ENCODE measurements at regions not wholly inside any gene's neighbourhood (a gene's known extent, or its start where the extent isn't known, plus 50 kb on each side); places are given as distances from the start of the nearest gene placed in this dataset.

GRCh38 chr10:31606841-31607240 lies 287.8 kb downstream of the ZEB1 start:
- DNase-seq (ENCODE audit: low read depth in 2 of 2): no peak

- no peak for DNase-seq (ENCODE audit: low read depth in 2 of 2)
Measured at GRCh38 chr10:31605861-31606525, 287.0 kb downstream of the ZEB1 start.

- DNase-seq (ENCODE audit: low read depth in 2 of 2): no peak
Measured at GRCh38 chr10:31605426-31605825, 286.4 kb downstream of the ZEB1 start.

GRCh38 chr10:31604646-31605170 lies 285.7 kb downstream of the ZEB1 start:
- no peak for DNase-seq (ENCODE audit: low read depth in 2 of 2)

- no peak for DNase-seq (ENCODE audit: low read depth in 2 of 2)
Measured at GRCh38 chr10:31604096-31604495, 285.1 kb downstream of the ZEB1 start.

GRCh38 chr10:31603235-31604087 lies 284.4 kb downstream of the ZEB1 start:
- DNase-seq (ENCODE audit: low read depth in 2 of 2): peak; percentile 25 to 59

- DNase-seq (ENCODE audit: low read depth in 2 of 2): no peak
Measured at GRCh38 chr10:31602541-31603234, 283.7 kb downstream of the ZEB1 start.

- DNase-seq (ENCODE audit: low read depth in 2 of 2): no peak
Measured at GRCh38 chr10:31601136-31601535, 282.1 kb downstream of the ZEB1 start.

GRCh38 chr10:31599626-31600504 lies 280.8 kb downstream of the ZEB1 start:
- no peak for DNase-seq (ENCODE audit: low read depth in 2 of 2)

GRCh38 chr10:31596765-31597164 lies 277.7 kb downstream of the ZEB1 start:
- DNase-seq (ENCODE audit: low read depth in 2 of 2): no peak

GRCh38 chr10:31595992-31596391 lies 277.0 kb downstream of the ZEB1 start:
- DNase-seq (ENCODE audit: low read depth in 2 of 2): no peak

GRCh38 chr10:31594347-31594873 lies 275.4 kb downstream of the ZEB1 start:
- no peak for DNase-seq (ENCODE audit: low read depth in 2 of 2)

- DNase-seq (ENCODE audit: low read depth in 2 of 2): no peak
Measured at GRCh38 chr10:31593124-31593523, 274.1 kb downstream of the ZEB1 start.

- no peak for DNase-seq (ENCODE audit: low read depth in 2 of 2)
Measured at GRCh38 chr10:31591569-31591968, 272.6 kb downstream of the ZEB1 start.

- no peak for DNase-seq (ENCODE audit: low read depth in 2 of 2)
Measured at GRCh38 chr10:31590023-31590800, 271.2 kb downstream of the ZEB1 start.

GRCh38 chr10:31587691-31588090 lies 268.7 kb downstream of the ZEB1 start:
- DNase-seq (ENCODE audit: low read depth in 2 of 2): no peak

- DNase-seq (ENCODE audit: low read depth in 2 of 2): no peak
Measured at GRCh38 chr10:31586723-31587638, 268.0 kb downstream of the ZEB1 start.

- no peak for DNase-seq (ENCODE audit: low read depth in 2 of 2)
Measured at GRCh38 chr10:31584876-31585275, 265.9 kb downstream of the ZEB1 start.

GRCh38 chr10:31584098-31584631 lies 265.1 kb downstream of the ZEB1 start:
- no peak for DNase-seq (ENCODE audit: low read depth in 2 of 2)

Measured in stimulated activated CD8-positive, alpha-beta memory T cell treated with anti-CD3 and anti-CD28 coated beads, Interleukin-15, amount 100 ng/mL, for 4 hours (primary cell).